Esophagus muscularis mucosa (tissue), 4 donors: ENCODE measurements at regions not wholly inside any gene's neighbourhood (a gene's known extent, or its start where the extent isn't known, plus 50 kb on each side); places are given as distances from the start of the nearest gene placed in this dataset.

Experiments used
- DNase-seq: peaks from one replicate; pipeline ENCODE4 v3.0.0-alpha.2; 2017; ENCODE audit errors: extremely low spot score
- H3K27ac ChIP-seq, 4 donors: fragments of 200-600 bp; sonication (generic); replicated peaks in 1 of 4; 1 replicate in 3 of 4; 2 replicates in 1 of 4; pipeline ENCODE4 v1.5.1; 2016 to 2019; ENCODE audit warnings: mild to moderate bottlenecking in 1 of 4
- H3K27me3 ChIP-seq, 4 donors: fragments of 200-600 bp; sonication (generic); one replicate each; pipeline versions ENCODE4 v1.5.1 to v1.6.0; 2016 to 2019
- H3K36me3 ChIP-seq, 4 donors: fragments of 200-600 bp; sonication (generic); one replicate each; pipeline ENCODE4 v1.5.1; 2016 to 2019
- H3K4me1 ChIP-seq, 4 donors: fragments of 200-600 bp; sonication (generic); one replicate each; pipeline ENCODE4 v1.5.1; 2016 to 2019
- H3K4me3 ChIP-seq, 4 donors: fragments of 200-600 bp; sonication (generic); 1 replicate in 2 of 4; 2 replicates in 2 of 4; pipeline ENCODE4 v1.5.1; 2016 to 2019; ENCODE audit warnings: mild to moderate bottlenecking in 4 of 4, moderate library complexity in 1 of 4
- H3K9me3 ChIP-seq, 4 donors: fragments of 200-600 bp; sonication (generic); 1 replicate in 3 of 4; 2 replicates in 1 of 4; pipeline ENCODE4 v1.5.1; 2016 to 2019
- EP300 ChIP-seq: sonication (generic); formaldehyde crosslinking; IDR thresholded peaks from one replicate; pipeline ENCODE4 v1.6.1; 2017; ENCODE audit warnings: antibody characterized with exemption
- POLR2A ChIP-seq: fragments of 450-650 bp; IDR thresholded peaks from one replicate; pipeline ENCODE4 v1.6.1; 2017; ENCODE audit warnings: antibody characterized with exemption, moderate library complexity, mild to moderate bottlenecking, low read depth
- POLR2AphosphoS5 ChIP-seq, 2 donors: sonication (generic); formaldehyde crosslinking; IDR thresholded peaks; one replicate each; pipeline ENCODE4 v1.6.1; 2017; ENCODE audit warnings: antibody characterized with exemption in 2 of 2
- WGBS: methylation state at CpG from one replicate; pipeline ENCODE4 v1.1.5; 2018; 5-methylcytosine and 5-hydroxymethylcytosine counted together
- intact Hi-C: fragments of 100-400 bp; cut with DNase I; formaldehyde crosslinking; loops from one replicate; pipeline ENCODE4 v1.15.1; 2023
- TF ChIP-seq, protein P1 (sequence below), 3 experiments: fragments of 200-600 bp in 2 of 3; fragments of 450-650 bp in 1 of 3; sonication (generic) in 2 of 3; IDR thresholded peaks; one replicate each; pipeline ENCODE4 v1.5.1; 2017 to 2019; ENCODE audit warnings: antibody characterized with exemption in 3 of 3, mild to moderate bottlenecking in 2 of 3, moderate library complexity in 1 of 3

DNA sequence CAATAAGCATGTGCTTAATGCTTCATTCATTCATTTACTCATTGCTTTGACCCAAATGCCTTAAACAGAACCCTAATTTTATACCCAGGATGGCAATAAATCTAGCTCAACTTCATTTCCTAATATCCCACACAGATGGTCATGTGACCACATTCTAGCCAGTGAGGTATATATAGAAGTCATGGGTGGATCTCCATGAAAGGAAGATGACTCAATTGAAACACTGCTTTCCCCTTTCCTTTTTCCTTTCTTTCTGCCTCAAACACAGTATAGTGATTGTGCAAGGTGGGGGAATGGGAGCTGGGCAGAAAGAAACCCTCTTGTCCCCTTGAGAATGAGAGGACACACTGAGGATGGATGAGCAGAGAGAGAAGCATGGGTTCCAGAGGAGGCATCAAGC lies 183.5 kb upstream of the PRICKLE2 start:
- Histone ChIP-seq H3K27ac (no peak overlapping the region), H3K36me3 (no peaks in the 10 kb centered on the region), H3K9me3 (no peaks in the 10 kb centered on the region), H3K4me1 (no peaks in the 10 kb centered on the region), H3K4me3 (no peak overlapping the region), H3K27me3 (no peaks in the 10 kb centered on the region)
- intact Hi-C loops = no loop called here
- no peak for DNase-seq
- no peak for TF ChIP-seq POLR2AphosphoS5 (IDR thresholded peaks at IDR 0.05)
- no peak for TF ChIP-seq POLR2A
- no peak for TF ChIP-seq EP300
- TF ChIP-seq, protein P1, sequence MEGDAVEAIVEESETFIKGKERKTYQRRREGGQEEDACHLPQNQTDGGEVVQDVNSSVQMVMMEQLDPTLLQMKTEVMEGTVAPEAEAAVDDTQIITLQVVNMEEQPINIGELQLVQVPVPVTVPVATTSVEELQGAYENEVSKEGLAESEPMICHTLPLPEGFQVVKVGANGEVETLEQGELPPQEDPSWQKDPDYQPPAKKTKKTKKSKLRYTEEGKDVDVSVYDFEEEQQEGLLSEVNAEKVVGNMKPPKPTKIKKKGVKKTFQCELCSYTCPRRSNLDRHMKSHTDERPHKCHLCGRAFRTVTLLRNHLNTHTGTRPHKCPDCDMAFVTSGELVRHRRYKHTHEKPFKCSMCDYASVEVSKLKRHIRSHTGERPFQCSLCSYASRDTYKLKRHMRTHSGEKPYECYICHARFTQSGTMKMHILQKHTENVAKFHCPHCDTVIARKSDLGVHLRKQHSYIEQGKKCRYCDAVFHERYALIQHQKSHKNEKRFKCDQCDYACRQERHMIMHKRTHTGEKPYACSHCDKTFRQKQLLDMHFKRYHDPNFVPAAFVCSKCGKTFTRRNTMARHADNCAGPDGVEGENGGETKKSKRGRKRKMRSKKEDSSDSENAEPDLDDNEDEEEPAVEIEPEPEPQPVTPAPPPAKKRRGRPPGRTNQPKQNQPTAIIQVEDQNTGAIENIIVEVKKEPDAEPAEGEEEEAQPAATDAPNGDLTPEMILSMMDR (IDR thresholded peaks at IDR 0.05) = no peak

DNA sequence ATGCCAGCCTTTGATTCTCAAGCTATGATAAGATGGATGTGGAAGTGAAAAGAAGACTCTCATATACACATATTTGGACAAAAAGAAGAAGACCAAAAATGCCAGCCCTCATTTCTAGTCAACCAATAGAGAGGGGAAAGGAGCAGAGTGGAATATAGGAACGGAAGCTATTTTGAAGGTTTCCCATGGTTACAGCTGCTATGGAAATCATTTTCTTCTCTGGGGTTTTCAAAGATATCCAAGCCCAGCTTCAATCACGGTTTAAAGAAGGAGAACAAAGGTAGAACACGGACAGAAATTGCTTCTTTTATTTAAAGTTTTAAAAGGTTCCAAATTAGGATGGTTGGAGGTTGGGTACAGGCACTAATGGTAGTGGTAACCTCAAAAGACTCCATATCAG lies 181.0 kb upstream of the PRICKLE2 start:
- WGBS = 79% methylated on average over 3 of the region's 3 CpGs
- Histone ChIP-seq H3K9me3 (no peaks in the 10 kb centered on the region), H3K4me3 (no peak overlapping the region), H3K27ac (no peak overlapping the region), H3K4me1 (no peaks in the 10 kb centered on the region), H3K27me3 (no peaks in the 10 kb centered on the region), H3K36me3 (no peaks in the 10 kb centered on the region)
- no peak for DNase-seq
- intact Hi-C loops = no loop called here
- TF ChIP-seq POLR2A (no peak), EP300 (no peak), POLR2AphosphoS5 (IDR thresholded peaks at IDR 0.05) (no peak)
- TF ChIP-seq, protein P1 (IDR thresholded peaks at IDR 0.05) = no peak

GRCh38 chr3:64405211-64405835 lies 180.1 kb upstream of the PRICKLE2 start:
- no peaks in the 10 kb centered on the region for H3K36me3 ChIP-seq
- H3K27me3 ChIP-seq = no peaks in the 10 kb centered on the region
- no peak overlapping the region for H3K4me3 ChIP-seq
- DNase-seq = peak; percentile 60
- intact Hi-C loops = no loop called here
- H3K9me3 ChIP-seq = no peaks in the 10 kb centered on the region
- WGBS = 77% methylated on average over 1 of the region's 1 CpG
- H3K27ac ChIP-seq = no peak overlapping the region
- H3K4me1 ChIP-seq = no peaks in the 10 kb centered on the region
- TF ChIP-seq POLR2A = no peak
- TF ChIP-seq EP300 = no peak
- TF ChIP-seq POLR2AphosphoS5 (IDR thresholded peaks at IDR 0.05) = no peak
- TF ChIP-seq, protein P1 (IDR thresholded peaks at IDR 0.05) = no peak

- intact Hi-C loops = no loop called here
- WGBS = 88% methylated on average over 3 of the region's 3 CpGs
- Histone ChIP-seq H3K4me3 (no peak overlapping the region), H3K9me3 (no peaks in the 10 kb centered on the region), H3K4me1 (peaks cover 3 to 26% (median 22%) of the 10 kb centered on the region in 4 donors), H3K36me3 (no peaks in the 10 kb centered on the region), H3K27ac (no peak overlapping the region), H3K27me3 (no peaks in the 10 kb centered on the region)
- peak; percentile 53 for DNase-seq
- no peak for TF ChIP-seq POLR2AphosphoS5 (IDR thresholded peaks at IDR 0.05)
- TF ChIP-seq, protein P1 (IDR thresholded peaks at IDR 0.05) = no peak
- no peak for TF ChIP-seq EP300
- TF ChIP-seq POLR2A = no peak
Measured at GRCh38 chr3:64400706-64401105, 175.4 kb upstream of the PRICKLE2 start.
